ENCODE measurements at regions not wholly inside any gene's neighbourhood (a gene's known extent, or its start where the extent isn't known, plus 50 kb on each side); places are given as distances from the start of the nearest gene placed in this dataset.

DNA sequence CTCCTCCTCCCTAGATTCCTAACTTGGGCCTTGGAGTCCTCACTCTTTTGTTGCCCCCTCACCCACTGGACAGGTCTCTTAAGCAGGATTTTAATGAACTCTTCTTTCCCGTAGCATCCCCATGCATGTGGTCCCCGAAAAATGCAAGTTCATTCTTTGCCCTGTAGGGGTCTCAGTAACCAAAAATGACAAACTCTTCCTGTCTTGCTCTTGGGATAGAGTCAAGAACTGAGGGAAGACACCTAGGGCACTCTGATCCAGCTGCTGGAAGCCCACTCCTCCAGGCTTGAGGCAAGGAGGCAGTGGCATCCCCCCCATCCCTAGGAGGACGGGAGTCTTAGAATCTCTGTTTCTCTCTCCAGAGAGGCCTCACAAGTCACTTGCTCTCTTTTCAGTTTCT is 987.0 kb downstream of the DIAPH3 start:
- in situ Hi-C loops (cut with MboI; ENCODE audit: low sequenced_read_pairs, unreplicated experiment) = no loop called here
- DNase-seq (ENCODE audit: low spot score) = peak; percentile 16
- TF ChIP-seq, protein P1, sequence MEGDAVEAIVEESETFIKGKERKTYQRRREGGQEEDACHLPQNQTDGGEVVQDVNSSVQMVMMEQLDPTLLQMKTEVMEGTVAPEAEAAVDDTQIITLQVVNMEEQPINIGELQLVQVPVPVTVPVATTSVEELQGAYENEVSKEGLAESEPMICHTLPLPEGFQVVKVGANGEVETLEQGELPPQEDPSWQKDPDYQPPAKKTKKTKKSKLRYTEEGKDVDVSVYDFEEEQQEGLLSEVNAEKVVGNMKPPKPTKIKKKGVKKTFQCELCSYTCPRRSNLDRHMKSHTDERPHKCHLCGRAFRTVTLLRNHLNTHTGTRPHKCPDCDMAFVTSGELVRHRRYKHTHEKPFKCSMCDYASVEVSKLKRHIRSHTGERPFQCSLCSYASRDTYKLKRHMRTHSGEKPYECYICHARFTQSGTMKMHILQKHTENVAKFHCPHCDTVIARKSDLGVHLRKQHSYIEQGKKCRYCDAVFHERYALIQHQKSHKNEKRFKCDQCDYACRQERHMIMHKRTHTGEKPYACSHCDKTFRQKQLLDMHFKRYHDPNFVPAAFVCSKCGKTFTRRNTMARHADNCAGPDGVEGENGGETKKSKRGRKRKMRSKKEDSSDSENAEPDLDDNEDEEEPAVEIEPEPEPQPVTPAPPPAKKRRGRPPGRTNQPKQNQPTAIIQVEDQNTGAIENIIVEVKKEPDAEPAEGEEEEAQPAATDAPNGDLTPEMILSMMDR (IDR thresholded peaks at IDR 0.05; ENCODE audit: borderline replicate concordance, control extremely low read depth, extremely low read depth, insufficient read depth, missing control alignments) = peak; percentile 30

DNA sequence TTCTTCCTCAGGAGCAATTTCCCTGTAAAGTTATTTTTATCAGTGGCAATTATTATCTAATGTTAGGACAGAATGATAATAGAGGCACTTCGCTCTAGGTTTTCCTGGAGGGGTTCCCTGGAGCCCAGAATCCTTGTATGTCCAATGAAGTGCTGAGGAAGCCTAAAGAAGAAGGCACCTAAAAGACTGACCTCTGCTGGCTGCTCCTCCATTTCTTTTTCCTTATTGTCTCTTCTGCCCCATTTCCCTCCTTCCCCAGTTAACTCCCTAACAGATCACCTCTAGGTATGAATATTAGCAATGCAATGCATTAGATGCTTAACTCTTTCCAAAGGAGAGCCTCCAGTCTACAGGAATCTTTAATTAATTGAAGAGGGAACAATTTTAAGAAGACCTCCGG is 985.4 kb downstream of the DIAPH3 start:
- TF ChIP-seq, protein P1 (IDR thresholded peaks at IDR 0.05; ENCODE audit: borderline replicate concordance, control extremely low read depth, extremely low read depth, insufficient read depth, missing control alignments) = no peak
- in situ Hi-C loops (cut with MboI; ENCODE audit: low sequenced_read_pairs, unreplicated experiment) = no loop called here
- DNase-seq (ENCODE audit: low spot score) = no peak

DNA sequence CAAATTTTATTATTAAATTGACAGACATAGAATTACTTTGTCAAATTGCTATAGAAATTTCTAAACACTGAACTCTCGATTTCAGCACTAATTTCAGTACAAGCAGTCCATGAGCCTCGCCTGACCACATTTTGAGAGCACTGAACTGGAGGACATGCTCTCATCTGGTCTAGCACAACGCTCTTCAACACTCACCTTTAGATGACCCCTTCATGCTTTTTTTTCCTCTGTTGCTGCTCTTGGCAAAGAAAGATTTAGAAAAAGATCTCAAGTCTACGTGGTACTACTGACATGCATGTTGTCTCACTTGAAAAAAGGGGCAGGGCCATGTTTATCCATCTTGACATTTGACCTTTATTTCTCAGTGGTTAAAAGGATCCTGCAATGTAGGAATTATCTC is 981.5 kb downstream of the DIAPH3 start:
- TF ChIP-seq, protein P1 (IDR thresholded peaks at IDR 0.05; ENCODE audit: borderline replicate concordance, control extremely low read depth, extremely low read depth, insufficient read depth, missing control alignments) = no peak
- no peak for DNase-seq (ENCODE audit: low spot score)
- in situ Hi-C loops (cut with MboI; ENCODE audit: low sequenced_read_pairs, unreplicated experiment) = no loop called here

DNA sequence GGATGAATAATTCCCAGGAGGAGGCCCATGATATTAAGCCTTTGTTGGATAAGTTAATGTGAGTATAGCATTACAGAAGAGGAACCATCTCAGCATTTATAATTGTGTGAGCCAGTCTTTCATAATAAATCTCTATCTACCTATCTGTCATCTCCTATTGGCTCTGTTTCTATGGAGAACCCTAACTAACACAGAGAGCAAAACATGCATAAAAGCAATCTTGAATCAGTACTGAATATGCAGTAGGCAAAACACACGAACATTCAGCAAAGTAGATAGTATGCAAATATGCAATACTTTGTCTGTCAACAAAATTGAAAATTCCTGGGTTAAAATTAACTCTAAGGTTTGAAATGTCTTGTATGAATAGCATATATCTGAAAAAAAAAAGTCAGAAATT is 966.3 kb downstream of the DIAPH3 start:
- DNase-seq (ENCODE audit: low spot score) = no peak
- TF ChIP-seq, protein P1 (IDR thresholded peaks at IDR 0.05; ENCODE audit: borderline replicate concordance, control extremely low read depth, extremely low read depth, insufficient read depth, missing control alignments) = no peak
- in situ Hi-C loops (cut with MboI; ENCODE audit: low sequenced_read_pairs, unreplicated experiment) = no loop called here

DNA sequence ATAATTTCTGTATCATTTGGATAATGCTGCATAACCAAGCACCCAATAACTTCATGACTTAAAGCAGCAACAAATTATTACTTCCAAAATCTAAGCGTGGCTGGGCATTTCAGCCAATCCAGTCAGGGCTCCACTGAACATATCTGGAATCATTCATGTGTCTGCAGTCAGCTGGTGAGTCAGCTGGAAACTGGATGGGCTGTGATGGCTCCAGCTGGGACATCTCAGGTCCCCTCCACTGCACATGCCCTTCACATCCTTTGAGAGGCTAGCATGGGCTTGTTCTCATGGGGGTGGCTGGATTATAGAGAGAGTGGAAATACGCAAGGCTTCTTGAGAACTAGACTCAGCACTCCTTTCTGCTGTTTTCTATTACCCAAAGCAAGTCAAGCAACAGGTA is 961.9 kb downstream of the DIAPH3 start:
- DNase-seq (ENCODE audit: low spot score) = no peak
- TF ChIP-seq, protein P1 (IDR thresholded peaks at IDR 0.05; ENCODE audit: borderline replicate concordance, control extremely low read depth, extremely low read depth, insufficient read depth, missing control alignments) = no peak
- in situ Hi-C loops (cut with MboI; ENCODE audit: low sequenced_read_pairs, unreplicated experiment) = no loop called here

DNA sequence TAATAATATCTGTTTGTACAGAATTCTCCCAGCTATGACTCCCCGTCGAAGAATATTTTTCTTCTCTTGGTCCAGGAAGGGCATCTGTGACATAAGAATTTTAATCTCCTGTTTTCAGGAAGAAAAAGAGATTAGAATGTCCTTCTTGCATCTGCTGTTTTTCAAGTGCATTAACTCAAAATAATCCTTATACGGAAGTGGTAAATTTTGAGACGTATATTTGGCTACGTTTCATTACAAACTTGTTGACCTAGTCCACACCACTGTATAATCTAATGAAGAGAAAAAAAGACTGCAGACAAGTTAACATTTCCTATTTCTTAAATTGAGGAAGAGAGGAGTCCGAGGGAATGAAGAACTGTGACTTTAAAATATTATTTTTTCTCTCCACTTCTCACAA is 959.9 kb downstream of the DIAPH3 start:
- DNase-seq (ENCODE audit: low spot score) = no peak

More for the DNA sequence above, 959.9 kb downstream of the DIAPH3 start:
- TF ChIP-seq, protein P1 (IDR thresholded peaks at IDR 0.05; ENCODE audit: borderline replicate concordance, control extremely low read depth, extremely low read depth, insufficient read depth, missing control alignments) = no peak
- in situ Hi-C loops (cut with MboI; ENCODE audit: low sequenced_read_pairs, unreplicated experiment) = no loop called here
